ENCODE measurements at regions not wholly inside any gene's neighbourhood (a gene's known extent, or its start where the extent isn't known, plus 50 kb on each side); places are given as distances from the start of the nearest gene placed in this dataset.

- no peak overlapping the region for H3K27ac ChIP-seq
- no peak for DNase-seq (ENCODE audit: low read depth, low spot score)
- no peak overlapping the region for H3K9ac ChIP-seq (ENCODE audit: insufficient read length)
- no peak overlapping the region for H3K4me3 ChIP-seq
- no peak for TF ChIP-seq POLR2AphosphoS5 (IDR thresholded peaks at IDR 0.05; ENCODE audit: borderline replicate concordance, low read depth, low read length)
- H3K36me3 ChIP-seq (ENCODE audit: insufficient read depth, low read length) = no peaks in the 10 kb centered on the region
- no peaks in the 10 kb centered on the region for H3K9me3 ChIP-seq (ENCODE audit: low read depth, low read length)
Observed at GRCh38 chr12:98217257-98217656, 298.1 kb upstream of the TMPO start.

- no peak overlapping the region for H3K4me3 ChIP-seq
- no peak for TF ChIP-seq EZH2 (IDR thresholded peaks at IDR 0.05)
- no peak for TF ChIP-seq FOXP2 (optimal IDR thresholded peaks at IDR 0.05; ENCODE audit: control extremely low read depth, extremely low read length, insufficient read depth)
- TF ChIP-seq POLR2AphosphoS5 (IDR thresholded peaks at IDR 0.05; ENCODE audit: borderline replicate concordance, low read depth, low read length) = no peak
- no peak for DNase-seq (ENCODE audit: low read depth, low spot score)
Observed at GRCh38 chr12:98220636-98221035, 294.8 kb upstream of the TMPO start.

GRCh38 chr12:98221243-98221808 is 294.1 kb upstream of the TMPO start:
- H3K27ac ChIP-seq = no peak overlapping the region

More at GRCh38 chr12:98220636-98221035, 294.8 kb upstream of the TMPO start:
- H3K36me3 ChIP-seq (ENCODE audit: insufficient read depth, low read length) = no peaks in the 10 kb centered on the region
- no peaks in the 10 kb centered on the region for H3K9me3 ChIP-seq (ENCODE audit: low read depth, low read length)
- no peak overlapping the region for H3K9ac ChIP-seq (ENCODE audit: insufficient read length)
- H3K27ac ChIP-seq = no peak overlapping the region

GRCh38 chr12:98222135-98222534 is 293.3 kb upstream of the TMPO start:
- Histone ChIP-seq H3K27ac (peak overlapping the region; percentile 45; the same call in 1 of the 2 replicates), H3K9ac (ENCODE audit: insufficient read length) (no peak overlapping the region), H3K4me3 (peak overlapping the region; percentile 41; the same call in 1 of the 2 replicates), H3K9me3 (ENCODE audit: low read depth, low read length) (no peaks in the 10 kb centered on the region), H3K36me3 (ENCODE audit: insufficient read depth, low read length) (no peaks in the 10 kb centered on the region)
- TF ChIP-seq FOXP2 (optimal IDR thresholded peaks at IDR 0.05; ENCODE audit: control extremely low read depth, extremely low read length, insufficient read depth) (no peak), POLR2AphosphoS5 (IDR thresholded peaks at IDR 0.05; ENCODE audit: borderline replicate concordance, low read depth, low read length) (no peak), EZH2 (IDR thresholded peaks at IDR 0.05) (no peak)
- no peak for DNase-seq (ENCODE audit: low read depth, low spot score)

More at GRCh38 chr12:98221243-98221808, 294.1 kb upstream of the TMPO start:
- Histone ChIP-seq H3K9ac (ENCODE audit: insufficient read length) (no peak overlapping the region), H3K36me3 (ENCODE audit: insufficient read depth, low read length) (no peaks in the 10 kb centered on the region), H3K4me3 (no peak overlapping the region), H3K9me3 (ENCODE audit: low read depth, low read length) (no peaks in the 10 kb centered on the region)
- DNase-seq (ENCODE audit: low read depth, low spot score) = no peak
- TF ChIP-seq FOXP2 (optimal IDR thresholded peaks at IDR 0.05; ENCODE audit: control extremely low read depth, extremely low read length, insufficient read depth) (no peak), POLR2AphosphoS5 (IDR thresholded peaks at IDR 0.05; ENCODE audit: borderline replicate concordance, low read depth, low read length) (no peak), EZH2 (IDR thresholded peaks at IDR 0.05) (no peak)

- Histone ChIP-seq H3K36me3 (ENCODE audit: insufficient read depth, low read length) (no peaks in the 10 kb centered on the region), H3K27ac (no peak overlapping the region), H3K9ac (ENCODE audit: insufficient read length) (no peak overlapping the region), H3K9me3 (ENCODE audit: low read depth, low read length) (no peaks in the 10 kb centered on the region), H3K4me3 (no peak overlapping the region)
- DNase-seq (ENCODE audit: low read depth, low spot score) = no peak
- TF ChIP-seq FOXP2 (optimal IDR thresholded peaks at IDR 0.05; ENCODE audit: control extremely low read depth, extremely low read length, insufficient read depth) (no peak), EZH2 (IDR thresholded peaks at IDR 0.05) (no peak), POLR2AphosphoS5 (IDR thresholded peaks at IDR 0.05; ENCODE audit: borderline replicate concordance, low read depth, low read length) (no peak)
Observed at GRCh38 chr12:98224584-98225221, 290.7 kb upstream of the TMPO start.

GRCh38 chr12:98227162-98227561 is 288.2 kb upstream of the TMPO start:
- no peak overlapping the region for H3K9ac ChIP-seq (ENCODE audit: insufficient read length)
- H3K36me3 ChIP-seq (ENCODE audit: insufficient read depth, low read length) = no peaks in the 10 kb centered on the region
- DNase-seq (ENCODE audit: low read depth, low spot score) = no peak
- no peak for TF ChIP-seq EZH2 (IDR thresholded peaks at IDR 0.05)
- TF ChIP-seq POLR2AphosphoS5 (IDR thresholded peaks at IDR 0.05; ENCODE audit: borderline replicate concordance, low read depth, low read length) = no peak
- TF ChIP-seq FOXP2 (optimal IDR thresholded peaks at IDR 0.05; ENCODE audit: control extremely low read depth, extremely low read length, insufficient read depth) = no peak
- H3K27ac ChIP-seq = no peak overlapping the region
- no peak overlapping the region for H3K4me3 ChIP-seq
- no peaks in the 10 kb centered on the region for H3K9me3 ChIP-seq (ENCODE audit: low read depth, low read length)

- no peaks in the 10 kb centered on the region for H3K9me3 ChIP-seq (ENCODE audit: low read depth, low read length)
- no peak overlapping the region for H3K4me3 ChIP-seq
- no peak overlapping the region for H3K27ac ChIP-seq
- TF ChIP-seq EZH2 (IDR thresholded peaks at IDR 0.05) (no peak), FOXP2 (optimal IDR thresholded peaks at IDR 0.05; ENCODE audit: control extremely low read depth, extremely low read length, insufficient read depth) (no peak), POLR2AphosphoS5 (IDR thresholded peaks at IDR 0.05; ENCODE audit: borderline replicate concordance, low read depth, low read length) (no peak)
- DNase-seq (ENCODE audit: low read depth, low spot score) = no peak
- no peaks in the 10 kb centered on the region for H3K36me3 ChIP-seq (ENCODE audit: insufficient read depth, low read length)
- H3K9ac ChIP-seq (ENCODE audit: insufficient read length) = no peak overlapping the region
Observed at GRCh38 chr12:98228683-98229539, 286.5 kb upstream of the TMPO start.

GRCh38 chr12:98229540-98229924 is 285.9 kb upstream of the TMPO start:
- H3K4me3 ChIP-seq = no peak overlapping the region
- no peak overlapping the region for H3K27ac ChIP-seq
- H3K9ac ChIP-seq (ENCODE audit: insufficient read length) = no peak overlapping the region
- no peak for DNase-seq (ENCODE audit: low read depth, low spot score)
- TF ChIP-seq EZH2 (IDR thresholded peaks at IDR 0.05) (no peak), POLR2AphosphoS5 (IDR thresholded peaks at IDR 0.05; ENCODE audit: borderline replicate concordance, low read depth, low read length) (no peak), FOXP2 (optimal IDR thresholded peaks at IDR 0.05; ENCODE audit: control extremely low read depth, extremely low read length, insufficient read depth) (no peak)
- H3K36me3 ChIP-seq (ENCODE audit: insufficient read depth, low read length) = no peaks in the 10 kb centered on the region
- H3K9me3 ChIP-seq (ENCODE audit: low read depth, low read length) = no peaks in the 10 kb centered on the region

All from SK-N-MC (cell line).